Mammary epithelial cell (primary cell): ENCODE measurements at regions not wholly inside any gene's neighbourhood (a gene's known extent, or its start where the extent isn't known, plus 50 kb on each side); places are given as distances from the start of the nearest gene placed in this dataset.

ENCODE experiments used
- EZH2 ChIP-seq: IDR thresholded peaks from 2 replicates; pipeline ENCODE4 v1.6.1; 2012; ENCODE audit warnings: low read length, inconsistent platforms, borderline replicate concordance
- TF ChIP-seq, protein P1 (sequence below), 2 donors: IDR thresholded peaks in 1 of 2; conservative IDR thresholded peaks in 1 of 2; 2 replicates each; pipeline ENCODE4 v1.5.1; 2011 to 2012; ENCODE audit warnings: inconsistent platforms in 2 of 2, low read length in 2 of 2, mild to moderate bottlenecking in 2 of 2, control low read depth in 1 of 2, low read depth in 1 of 2; ENCODE audit not compliant: insufficient read depth in 1 of 2; ENCODE audit errors: extremely low read depth in 1 of 2

DNA sequence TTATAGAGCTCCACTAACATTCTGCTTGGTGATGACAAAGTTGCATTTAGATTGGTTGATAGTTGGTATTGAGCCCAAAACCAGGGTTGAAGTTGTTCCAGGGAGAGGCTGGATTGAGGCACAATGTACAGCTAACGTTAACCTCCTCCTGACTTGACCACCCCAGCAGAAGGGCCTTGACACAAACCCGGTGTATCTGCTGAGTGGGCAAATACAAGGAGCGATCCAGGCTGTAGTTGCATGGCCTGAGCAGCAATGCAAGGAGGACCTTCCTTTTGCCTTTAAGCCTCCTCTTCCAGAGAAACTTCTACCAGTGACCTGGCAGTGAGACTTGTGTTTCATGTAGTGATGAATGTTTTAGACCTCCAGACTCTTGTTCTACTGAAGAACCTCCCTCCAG lies 66.2 kb upstream of the GAS1 start:
- no peak for TF ChIP-seq EZH2
- TF ChIP-seq, protein P1, sequence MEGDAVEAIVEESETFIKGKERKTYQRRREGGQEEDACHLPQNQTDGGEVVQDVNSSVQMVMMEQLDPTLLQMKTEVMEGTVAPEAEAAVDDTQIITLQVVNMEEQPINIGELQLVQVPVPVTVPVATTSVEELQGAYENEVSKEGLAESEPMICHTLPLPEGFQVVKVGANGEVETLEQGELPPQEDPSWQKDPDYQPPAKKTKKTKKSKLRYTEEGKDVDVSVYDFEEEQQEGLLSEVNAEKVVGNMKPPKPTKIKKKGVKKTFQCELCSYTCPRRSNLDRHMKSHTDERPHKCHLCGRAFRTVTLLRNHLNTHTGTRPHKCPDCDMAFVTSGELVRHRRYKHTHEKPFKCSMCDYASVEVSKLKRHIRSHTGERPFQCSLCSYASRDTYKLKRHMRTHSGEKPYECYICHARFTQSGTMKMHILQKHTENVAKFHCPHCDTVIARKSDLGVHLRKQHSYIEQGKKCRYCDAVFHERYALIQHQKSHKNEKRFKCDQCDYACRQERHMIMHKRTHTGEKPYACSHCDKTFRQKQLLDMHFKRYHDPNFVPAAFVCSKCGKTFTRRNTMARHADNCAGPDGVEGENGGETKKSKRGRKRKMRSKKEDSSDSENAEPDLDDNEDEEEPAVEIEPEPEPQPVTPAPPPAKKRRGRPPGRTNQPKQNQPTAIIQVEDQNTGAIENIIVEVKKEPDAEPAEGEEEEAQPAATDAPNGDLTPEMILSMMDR (conservative IDR thresholded peaks at IDR 0.05 in 1 of 2, IDR thresholded peaks at IDR 0.05 in 1 of 2; ENCODE audit: extremely low read depth in 1 of 2, insufficient read depth in 1 of 2, low read depth in 1 of 2, low read length in 2 of 2) = no peak
